ENCODE measurements at regions not wholly inside any gene's neighbourhood (a gene's known extent, or its start where the extent isn't known, plus 50 kb on each side); places are given as distances from the start of the nearest gene placed in this dataset.

DNA sequence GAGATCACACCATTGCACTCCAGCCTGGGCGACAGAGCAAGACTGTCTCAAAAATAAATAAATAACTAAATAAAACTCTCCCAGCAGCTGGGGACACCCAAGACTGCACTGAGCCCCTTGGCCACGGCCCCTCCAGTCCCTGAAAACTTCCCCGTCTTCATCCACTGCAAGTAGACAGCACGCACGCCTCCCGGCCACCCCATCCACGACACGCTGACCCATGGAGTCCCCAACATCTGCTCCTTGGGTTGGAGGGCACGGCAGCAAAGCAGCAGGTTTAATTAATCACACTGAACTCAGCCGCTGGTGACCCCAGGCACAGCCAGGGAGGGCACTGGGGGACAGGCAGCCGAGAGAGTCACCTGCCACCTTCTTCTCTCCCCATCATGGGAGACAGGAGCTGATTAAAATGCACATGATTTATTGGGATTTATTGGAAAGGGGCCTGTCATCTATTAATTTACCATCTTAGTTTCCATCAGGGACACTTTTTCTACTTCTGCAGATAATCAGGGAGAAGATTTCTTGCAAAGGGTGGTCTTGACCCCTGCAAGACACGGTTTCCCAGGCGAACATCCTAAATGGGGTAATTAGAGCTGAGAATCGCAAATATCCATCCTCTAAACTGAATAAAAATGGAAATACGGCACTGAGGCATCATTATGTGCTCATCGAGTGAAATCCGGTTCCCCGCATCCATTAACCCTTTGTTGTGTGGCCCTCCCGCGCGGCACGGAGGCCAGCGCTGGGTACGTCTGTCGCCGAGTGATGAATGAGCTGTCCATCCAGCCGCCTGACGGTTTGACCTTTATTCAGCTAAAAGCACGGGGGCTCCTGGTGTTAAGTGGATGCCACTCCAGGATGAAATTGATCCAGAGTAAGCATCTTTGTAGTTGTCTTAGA lies 178.3 kb downstream of the BRD1 start:
- no peak overlapping the region for H3K27ac ChIP-seq
- H3K9me3 ChIP-seq, result no peaks in the 10 kb centered on the region
- intact Hi-C loops (cut with DNase I; ENCODE audit: low total_unique reads), result no loop called here
- no peak overlapping the region for H3K4me3 ChIP-seq
- peaks cover 0 to 49% (median 16%) of the 10 kb centered on the region in 6 donors for H3K4me1 ChIP-seq
- no peaks in the 10 kb centered on the region for H3K27me3 ChIP-seq (replicated peaks in 1 of 7)
- TF ChIP-seq POLR2A (IDR thresholded peaks at IDR 0.05), result no peak
- TF ChIP-seq POLR2AphosphoS5 (IDR thresholded peaks at IDR 0.05), result no peak
- no peak for TF ChIP-seq CTCF (IDR thresholded peaks at IDR 0.05 in 8 of 11, conservative IDR thresholded peaks at IDR 0.05 in 3 of 11)
- H3K36me3 ChIP-seq, result peaks cover 0 to 66% (median 1%) of the 10 kb centered on the region in 6 donors
- WGBS, 5 donors, result 79 to 92% (median 85%) methylated on average over 29 of the region's 29 CpGs
- no peak for DNase-seq

- Histone ChIP-seq H3K27ac (no peak overlapping the region), H3K4me1 (peaks cover 0 to 39% (median 13%) of the 10 kb centered on the region in 6 donors), H3K9me3 (no peaks in the 10 kb centered on the region), H3K27me3 (replicated peaks in 1 of 7) (no peaks in the 10 kb centered on the region), H3K36me3 (peaks cover 0 to 67% (median 1%) of the 10 kb centered on the region in 6 donors), H3K4me3 (no peak overlapping the region)
- no peak for DNase-seq
- TF ChIP-seq POLR2A (IDR thresholded peaks at IDR 0.05) (no peak), POLR2AphosphoS5 (IDR thresholded peaks at IDR 0.05) (no peak), CTCF (IDR thresholded peaks at IDR 0.05 in 8 of 11, conservative IDR thresholded peaks at IDR 0.05 in 3 of 11) (no peak)
- intact Hi-C loops (cut with DNase I; ENCODE audit: low total_unique reads), result no loop called here
- 85 to 88% (median 87%) methylated on average over 7 to 16 of the region's 16 CpGs for WGBS, 5 donors
Observed at GRCh38 chr22:49648053-49648452, 179.6 kb downstream of the BRD1 start.

GRCh38 chr22:49647627-49648026 lies 180.0 kb downstream of the BRD1 start:
- WGBS, 5 donors, result 81 to 100% (median 87%) methylated on average over 3 of the region's 3 CpGs
- no peak for DNase-seq
- no peaks in the 10 kb centered on the region for H3K27me3 ChIP-seq (replicated peaks in 1 of 7)
- H3K9me3 ChIP-seq, result no peaks in the 10 kb centered on the region
- H3K4me1 ChIP-seq, result peaks cover 0 to 39% (median 14%) of the 10 kb centered on the region in 6 donors
- TF ChIP-seq CTCF (IDR thresholded peaks at IDR 0.05 in 8 of 11, conservative IDR thresholded peaks at IDR 0.05 in 3 of 11) (no peak), POLR2A (IDR thresholded peaks at IDR 0.05) (no peak), POLR2AphosphoS5 (IDR thresholded peaks at IDR 0.05) (no peak)
- no peak overlapping the region for H3K4me3 ChIP-seq
- peaks cover 0 to 67% (median 1%) of the 10 kb centered on the region in 6 donors for H3K36me3 ChIP-seq
- intact Hi-C loops (cut with DNase I; ENCODE audit: low total_unique reads), result no loop called here
- no peak overlapping the region for H3K27ac ChIP-seq

- 73 to 89% (median 79%) methylated on average over 2 to 3 of the region's 3 CpGs for WGBS, 5 donors
- Histone ChIP-seq H3K4me3 (no peak overlapping the region), H3K9me3 (no peaks in the 10 kb centered on the region), H3K27ac (no peak overlapping the region), H3K27me3 (replicated peaks in 1 of 7) (no peaks in the 10 kb centered on the region), H3K36me3 (peaks cover 0 to 67% (median 1%) of the 10 kb centered on the region in 6 donors), H3K4me1 (peaks cover 0 to 47% (median 18%) of the 10 kb centered on the region in 6 donors)
- intact Hi-C loops (cut with DNase I; ENCODE audit: low total_unique reads), result no loop called here
- TF ChIP-seq POLR2A (IDR thresholded peaks at IDR 0.05) (no peak), POLR2AphosphoS5 (IDR thresholded peaks at IDR 0.05) (no peak), CTCF (IDR thresholded peaks at IDR 0.05 in 8 of 11, conservative IDR thresholded peaks at IDR 0.05 in 3 of 11) (no peak)
- DNase-seq, result no peak
Observed at GRCh38 chr22:49646876-49647275, 180.8 kb downstream of the BRD1 start.

Measured in spleen (tissue), 11 donors.